Liver (tissue), 8 donors: ENCODE measurements at regions not wholly inside any gene's neighbourhood (a gene's known extent, or its start where the extent isn't known, plus 50 kb on each side); places are given as distances from the start of the nearest gene placed in this dataset.

Experiments
- DNase-seq: peaks from one replicate; pipeline ENCODE4 v3.0.0-alpha.2; 2017; ENCODE audit warnings: low spot score
- H3K27ac ChIP-seq, 2 donors: one replicate each; pipeline ENCODE4 v1.7.0; 2013; ENCODE audit warnings: inconsistent platforms in 2 of 2, low read length in 2 of 2, control low read depth in 1 of 2, low read depth in 1 of 2, mild to moderate bottlenecking in 1 of 2
- H3K27me3 ChIP-seq, 4 donors: one replicate each; pipeline versions ENCODE4 v1.6.1 to v1.7.0; 2013; ENCODE audit warnings: low read length in 3 of 4, inconsistent platforms in 1 of 4, mild to moderate bottlenecking in 1 of 4, moderate library complexity in 1 of 4; ENCODE audit not compliant: control insufficient read depth in 4 of 4, insufficient read depth in 4 of 4
- H3K36me3 ChIP-seq, 4 donors: one replicate each; pipeline versions ENCODE4 v1.6.1 to v1.7.0; 2013; ENCODE audit warnings: low read length in 3 of 4, mild to moderate bottlenecking in 3 of 4, low read depth in 1 of 4, moderate library complexity in 1 of 4; ENCODE audit not compliant: control insufficient read depth in 4 of 4, insufficient read depth in 3 of 4
- H3K4me1 ChIP-seq, 4 donors: one replicate each; pipeline versions ENCODE4 v1.6.1 to v1.7.0; 2013; ENCODE audit warnings: low read length in 3 of 4, mild to moderate bottlenecking in 3 of 4, moderate library complexity in 1 of 4; ENCODE audit not compliant: control insufficient read depth in 4 of 4, insufficient read depth in 4 of 4
- H3K4me3 ChIP-seq, 3 donors: one replicate each; pipeline versions ENCODE4 v1.6.1 to v1.7.0; 2013; ENCODE audit warnings: low read length in 3 of 3, control low read depth in 1 of 3, low read depth in 1 of 3, mild to moderate bottlenecking in 1 of 3
- H3K9ac ChIP-seq, 2 donors: one replicate each; pipeline ENCODE4 v1.7.0; 2013; ENCODE audit warnings: low read length in 2 of 2, mild to moderate bottlenecking in 2 of 2, moderate library complexity in 2 of 2, control low read depth in 1 of 2, low read depth in 1 of 2
- H3K9me3 ChIP-seq, 4 donors: one replicate each; pipeline versions ENCODE4 v1.6.1 to v1.7.0; 2013; ENCODE audit warnings: low read length in 3 of 4; ENCODE audit not compliant: control insufficient read depth in 4 of 4
- ATF3 ChIP-seq: IDR thresholded peaks from 2 replicates; pipeline ENCODE4 v1.6.1; 2016; ENCODE audit warnings: antibody characterized with exemption
- CTCF ChIP-seq: fragments of 150-350 bp; IDR thresholded peaks from 2 replicates; pipeline ENCODE4 v1.5.1; 2017; ENCODE audit warnings: improper control_type of control experiment, low read depth, low read length; ENCODE audit not compliant: missing input control
- EGR1 ChIP-seq, 2 donors: IDR thresholded peaks; 2 replicates each; pipeline ENCODE4 v1.6.1; 2016 to 2018; ENCODE audit warnings: antibody characterized with exemption in 2 of 2, low read depth in 2 of 2
- FOXA2 ChIP-seq: IDR thresholded peaks from 2 replicates; pipeline ENCODE4 v1.6.1; 2016; ENCODE audit warnings: antibody characterized with exemption
- GABPA ChIP-seq, 2 donors: IDR thresholded peaks in 1 of 2; conservative IDR thresholded peaks in 1 of 2; 2 replicates each; pipeline ENCODE4 v1.6.1; 2016; ENCODE audit warnings: antibody characterized with exemption in 2 of 2, mild to moderate bottlenecking in 1 of 2, moderate library complexity in 1 of 2
- HNF4G ChIP-seq: IDR thresholded peaks from 2 replicates; pipeline ENCODE4 v1.6.1; 2016; ENCODE audit warnings: antibody characterized with exemption
- JUND ChIP-seq, 2 donors: IDR thresholded peaks; 2 replicates each; pipeline ENCODE4 v1.6.1; 2016; ENCODE audit warnings: antibody characterized with exemption in 2 of 2
- NR2F2 ChIP-seq: IDR thresholded peaks from 2 replicates; pipeline ENCODE4 v1.6.1; 2016; ENCODE audit warnings: antibody characterized with exemption
- RAD21 ChIP-seq, 2 donors: IDR thresholded peaks; 2 replicates each; pipeline ENCODE4 v1.6.1; 2016; ENCODE audit warnings: antibody characterized with exemption in 2 of 2, mild to moderate bottlenecking in 2 of 2
- REST ChIP-seq: IDR thresholded peaks from 2 replicates; pipeline ENCODE4 v1.6.1; 2016; ENCODE audit warnings: antibody characterized with exemption, mild to moderate bottlenecking
- RXRA ChIP-seq, 2 donors: IDR thresholded peaks; 2 replicates each; pipeline ENCODE4 v1.6.1; 2017 to 2018; ENCODE audit warnings: antibody characterized with exemption in 2 of 2, mild to moderate bottlenecking in 1 of 2
- SP1 ChIP-seq: IDR thresholded peaks from 2 replicates; pipeline ENCODE4 v1.6.1; 2018; ENCODE audit warnings: antibody characterized with exemption, mild to moderate bottlenecking
- TAF1 ChIP-seq: conservative IDR thresholded peaks from 2 replicates; pipeline ENCODE4 v1.6.1; 2016; ENCODE audit warnings: antibody characterized with exemption, mild to moderate bottlenecking
- YY1 ChIP-seq: IDR thresholded peaks from 2 replicates; pipeline ENCODE4 v1.6.1; 2016; ENCODE audit warnings: antibody characterized with exemption, mild to moderate bottlenecking
- ZBTB33 ChIP-seq: IDR thresholded peaks from 2 replicates; pipeline ENCODE4 v1.6.1; 2016; ENCODE audit warnings: antibody characterized with exemption
- WGBS: extraction: QIAGEN DNeasy Blood & Tissue Kit; methylation state at CpG from one replicate; pipeline ENCODE4 v1.1.7; 2013; 5-methylcytosine and 5-hydroxymethylcytosine counted together
- donor health status: healthy.
- donor health status: healthy.
- donor health status: healthy.
- donor health status: healthy.
- donor health status: healthy.

- no peaks in the 10 kb centered on the region for H3K9me3 ChIP-seq
- 81% methylated on average over 3 of the region's 3 CpGs for WGBS
Measured at GRCh38 chr13:73477441-73477840, 418.6 kb downstream of the KLF5 start.

GRCh38 chr13:73473016-73473415 is 414.2 kb downstream of the KLF5 start:
- TF ChIP-seq FOXA2 (no peak), SP1 (no peak), CTCF (no peak), RAD21 (IDR thresholded peaks at IDR 0.05) (no peak), NR2F2 (no peak), YY1 (no peak), ZBTB33 (no peak), RXRA (IDR thresholded peaks at IDR 0.05) (no peak), ATF3 (no peak)
- no peak overlapping the region for H3K9ac ChIP-seq
- H3K27me3 ChIP-seq, result no peaks in the 10 kb centered on the region
- H3K4me1 ChIP-seq, result no peaks in the 10 kb centered on the region
- H3K4me3 ChIP-seq, result no peak overlapping the region
- WGBS, result 87% methylated on average over 2 of the region's 2 CpGs
- no peak overlapping the region for H3K27ac ChIP-seq
- no peaks in the 10 kb centered on the region for H3K36me3 ChIP-seq
- no peak for DNase-seq
- H3K9me3 ChIP-seq, result no peaks in the 10 kb centered on the region

More at GRCh38 chr13:73477441-73477840, 418.6 kb downstream of the KLF5 start:
- Histone ChIP-seq H3K36me3 (no peaks in the 10 kb centered on the region), H3K4me1 (no peaks in the 10 kb centered on the region), H3K4me3 (no peak overlapping the region), H3K27ac (no peak overlapping the region), H3K9ac (no peak overlapping the region), H3K27me3 (no peaks in the 10 kb centered on the region)
- no peak for DNase-seq
- TF ChIP-seq RAD21 (IDR thresholded peaks at IDR 0.05) (no peak), YY1 (no peak), FOXA2 (no peak), TAF1 (no peak), JUND (IDR thresholded peaks at IDR 0.05) (no peak), ZBTB33 (no peak), HNF4G (no peak), GABPA (IDR thresholded peaks at IDR 0.05 in 1 of 2, conservative IDR thresholded peaks at IDR 0.05 in 1 of 2) (no peak), REST (no peak), EGR1 (IDR thresholded peaks at IDR 0.05; ENCODE audit: low read depth in 2 of 2) (no peak), SP1 (no peak)
